GM23338 (cell line): ENCODE measurements at regions not wholly inside any gene's neighbourhood (a gene's known extent, or its start where the extent isn't known, plus 50 kb on each side); places are given as distances from the start of the nearest gene placed in this dataset.
"Not testable (repeated sequence)": the region's sequence is repeated elsewhere in the genome, so short reads cannot be mapped to it uniquely, and the experiment has no call there.

ENCODE experiments used
- CREB1 ChIP-seq: fragments of 250-450 bp; sonication (Bioruptor Pico); IDR thresholded peaks from 2 replicates; pipeline ENCODE4 v1.5.0; 2020; ENCODE audit warnings: low read depth, mild to moderate bottlenecking, moderate library complexity
- CTCF ChIP-seq, 2 experiments: fragments of 200-600 bp in 1 of 2; sonication (generic) in 1 of 2; conservative IDR thresholded peaks; 2 replicates each; pipeline versions ENCODE4 v1.5.1 to v1.6.1; 2016 to 2017; ENCODE audit warnings: antibody characterized with exemption in 2 of 2, low read depth in 2 of 2, mild to moderate bottlenecking in 2 of 2, moderate library complexity in 1 of 2
- EZH2 ChIP-seq: fragments of 200-600 bp; sonication (generic); IDR thresholded peaks from one replicate; pipeline ENCODE4 v1.8.0; 2017; ENCODE audit warnings: antibody characterized with exemption, mild to moderate bottlenecking, low read depth; ENCODE audit not compliant: unreplicated experiment
- EZH2phosphoT487 ChIP-seq: fragments of 200-600 bp; sonication (generic); IDR thresholded peaks from one replicate; pipeline ENCODE4 v1.8.1; 2018; ENCODE audit warnings: antibody characterized with exemption; ENCODE audit not compliant: unreplicated experiment
- JUNB ChIP-seq: IDR thresholded peaks from one replicate; pipeline ENCODE4 v1.6.1; 2016; ENCODE audit warnings: antibody characterized with exemption; ENCODE audit not compliant: unreplicated experiment
- POLR2AphosphoS5 ChIP-seq: IDR thresholded peaks from 2 replicates; pipeline ENCODE4 v1.6.1; 2016; ENCODE audit warnings: antibody characterized with exemption, low read depth
- REST ChIP-seq: IDR thresholded peaks from one replicate; pipeline ENCODE4 v1.6.1; 2018; ENCODE audit warnings: antibody characterized with exemption; ENCODE audit not compliant: unreplicated experiment
- ZNF114 ChIP-seq: fragments of 250-450 bp; sonication (Bioruptor Pico); IDR thresholded peaks from 2 replicates; pipeline ENCODE4 v1.5.0; 2020; ENCODE audit warnings: mild to moderate bottlenecking, moderate library complexity
- ZNF331 ChIP-seq: fragments of 250-450 bp; sonication (Bioruptor Pico); IDR thresholded peaks from 2 replicates; pipeline ENCODE4 v1.5.0; 2020; ENCODE audit warnings: low read depth, mild to moderate bottlenecking, moderate library complexity
- ZNF462 ChIP-seq: fragments of 250-450 bp; sonication (Bioruptor Pico); IDR thresholded peaks from 2 replicates; pipeline ENCODE4 v1.5.0; 2020; ENCODE audit warnings: mild to moderate bottlenecking, moderate library complexity

- not testable (repeated sequence) for TF ChIP-seq CTCF (conservative IDR thresholded peaks at IDR 0.05; ENCODE audit: low read depth in 2 of 2); POLR2AphosphoS5; EZH2; ZNF462 (CRISPR knock-in tag); EZH2phosphoT487; CREB1 (CRISPR knock-in tag); JUNB; REST; ZNF114 (CRISPR knock-in tag); ZNF331
Measured at GRCh38 chr7:35128662-35129061, 91.4 kb upstream of the DPY19L1 start.
